GM23338 (cell line): ENCODE measurements at regions not wholly inside any gene's neighbourhood (a gene's known extent, or its start where the extent isn't known, plus 50 kb on each side); places are given as distances from the start of the nearest gene placed in this dataset.

Experiments used
- ATAC-seq: fragments of 200-7000 bp; cut with Tn5 transposase; 3 replicates; pipeline ENCODE4 v1.9.1; 2020
- DNase-seq: peaks from one replicate; pipeline ENCODE4 v3.0.0-alpha.2; 2015; ENCODE audit warnings: low spot score
- H2AFZ ChIP-seq: fragments of 200-600 bp; sonication (generic); 2 replicates; pipeline ENCODE4 v1.8.0; 2016; ENCODE audit warnings: antibody characterized with exemption, mild to moderate bottlenecking, moderate library complexity
- H3F3A ChIP-seq: fragments of 200-600 bp; sonication (generic); replicated peaks from 2 replicates; pipeline ENCODE4 v1.8.0; 2017; ENCODE audit warnings: antibody characterized with exemption, mixed run types, low read depth
- H3K27ac ChIP-seq: fragments of 200-600 bp; sonication (generic); 2 replicates; pipeline ENCODE4 v1.6.1; 2016; ENCODE audit warnings: low read depth
- H3K27me3 ChIP-seq: fragments of 200-600 bp; sonication (generic); 2 replicates; pipeline ENCODE4 v1.8.0; 2016; ENCODE audit warnings: mild to moderate bottlenecking, mixed run types, moderate library complexity; ENCODE audit not compliant: insufficient read depth
- H3K36me3 ChIP-seq: fragments of 200-600 bp; sonication (generic); 2 replicates; pipeline ENCODE4 v1.8.0; 2016; ENCODE audit warnings: mild to moderate bottlenecking; ENCODE audit not compliant: insufficient read depth
- H3K4me1 ChIP-seq: fragments of 200-600 bp; sonication (generic); 2 replicates; pipeline ENCODE4 v1.8.0; 2016; ENCODE audit warnings: mild to moderate bottlenecking, moderate library complexity; ENCODE audit not compliant: insufficient read depth
- H3K4me2 ChIP-seq: fragments of 200-600 bp; sonication (generic); 2 replicates; pipeline ENCODE4 v1.7.1; 2017; ENCODE audit warnings: mixed run types
- H3K4me3 ChIP-seq: fragments of 200-600 bp; sonication (generic); 2 replicates; pipeline ENCODE4 v1.6.1; 2016; ENCODE audit warnings: mixed run types
- H3K79me2 ChIP-seq: fragments of 200-600 bp; sonication (generic); replicated peaks from 2 replicates; pipeline ENCODE4 v1.8.0; 2017; ENCODE audit warnings: mild to moderate bottlenecking; ENCODE audit not compliant: insufficient read depth
- H3K9me2 ChIP-seq: fragments of 200-600 bp; sonication (generic); 2 replicates; pipeline ENCODE4 v1.8.0; 2017; ENCODE audit not compliant: insufficient read depth
- H4K20me1 ChIP-seq: fragments of 200-600 bp; sonication (generic); replicated peaks from 2 replicates; pipeline ENCODE4 v1.8.0; 2017; ENCODE audit warnings: mild to moderate bottlenecking; ENCODE audit not compliant: insufficient read depth
- H3K27ac Mint-ChIP-seq: 2 replicates; pipeline ENCODE4 v1.8.0; 2020; ENCODE audit warnings: inconsistent platforms, mild to moderate bottlenecking, moderate library complexity, mixed read lengths
- H3K27me3 Mint-ChIP-seq: 3 replicates; pipeline ENCODE4 v1.8.0; 2022; ENCODE audit warnings: low read depth, mild to moderate bottlenecking, moderate library complexity, mixed read lengths, inconsistent platforms; ENCODE audit not compliant: insufficient read depth, poor library complexity
- H3K36me3 Mint-ChIP-seq: 3 replicates; pipeline ENCODE4 v1.8.0; 2021; ENCODE audit warnings: low read depth, mild to moderate bottlenecking, inconsistent platforms, moderate library complexity, mixed read lengths
- H3K4me1 Mint-ChIP-seq: 3 replicates; pipeline ENCODE4 v1.8.0; 2020; ENCODE audit warnings: mild to moderate bottlenecking, inconsistent platforms, mixed read lengths
- H3K4me3 Mint-ChIP-seq: 3 replicates; pipeline ENCODE4 v1.8.0; 2021; ENCODE audit warnings: moderate library complexity, mild to moderate bottlenecking, inconsistent platforms, mixed read lengths
- H3K9me3 Mint-ChIP-seq: 3 replicates; pipeline ENCODE4 v1.8.0; 2020; ENCODE audit warnings: moderate library complexity, mild to moderate bottlenecking, inconsistent platforms, mixed read lengths
- CREB1 ChIP-seq: fragments of 250-450 bp; sonication (Bioruptor Pico); IDR thresholded peaks from 2 replicates; pipeline ENCODE4 v1.5.0; 2020; ENCODE audit warnings: low read depth, mild to moderate bottlenecking, moderate library complexity
- EZH2 ChIP-seq: fragments of 200-600 bp; sonication (generic); IDR thresholded peaks from one replicate; pipeline ENCODE4 v1.8.0; 2017; ENCODE audit warnings: antibody characterized with exemption, mild to moderate bottlenecking, low read depth; ENCODE audit not compliant: unreplicated experiment
- EZH2phosphoT487 ChIP-seq: fragments of 200-600 bp; sonication (generic); IDR thresholded peaks from one replicate; pipeline ENCODE4 v1.8.1; 2018; ENCODE audit warnings: antibody characterized with exemption; ENCODE audit not compliant: unreplicated experiment
- JUNB ChIP-seq: IDR thresholded peaks from one replicate; pipeline ENCODE4 v1.6.1; 2016; ENCODE audit warnings: antibody characterized with exemption; ENCODE audit not compliant: unreplicated experiment
- NANOG ChIP-seq: IDR thresholded peaks from 2 replicates; pipeline ENCODE4 v1.6.1; 2016; ENCODE audit warnings: antibody characterized with exemption, borderline replicate concordance
- POLR2AphosphoS5 ChIP-seq: IDR thresholded peaks from 2 replicates; pipeline ENCODE4 v1.6.1; 2016; ENCODE audit warnings: antibody characterized with exemption, low read depth
- STAT1 ChIP-seq: IDR thresholded peaks from one replicate; pipeline ENCODE4 v1.6.1; 2016; ENCODE audit warnings: antibody characterized with exemption; ENCODE audit not compliant: unreplicated experiment
- ZNF114 ChIP-seq: fragments of 250-450 bp; sonication (Bioruptor Pico); IDR thresholded peaks from 2 replicates; pipeline ENCODE4 v1.5.0; 2020; ENCODE audit warnings: mild to moderate bottlenecking, moderate library complexity
- ZNF331 ChIP-seq: fragments of 250-450 bp; sonication (Bioruptor Pico); IDR thresholded peaks from 2 replicates; pipeline ENCODE4 v1.5.0; 2020; ENCODE audit warnings: low read depth, mild to moderate bottlenecking, moderate library complexity
- ZNF462 ChIP-seq: fragments of 250-450 bp; sonication (Bioruptor Pico); IDR thresholded peaks from 2 replicates; pipeline ENCODE4 v1.5.0; 2020; ENCODE audit warnings: mild to moderate bottlenecking, moderate library complexity
- TF ChIP-seq, protein P1 (sequence below): IDR thresholded peaks from 2 replicates; pipeline ENCODE4 v1.6.1; 2016; ENCODE audit warnings: antibody characterized with exemption
- TF ChIP-seq, protein P2 (sequence below): IDR thresholded peaks from one replicate; pipeline ENCODE4 v1.6.1; 2018; ENCODE audit warnings: antibody characterized with exemption; ENCODE audit not compliant: unreplicated experiment
- TF ChIP-seq, protein P3 (sequence below), 2 experiments: fragments of 200-600 bp in 1 of 2; sonication (generic) in 1 of 2; conservative IDR thresholded peaks; 2 replicates each; pipeline versions ENCODE4 v1.5.1 to v1.6.1; 2016 to 2017; ENCODE audit warnings: antibody characterized with exemption in 2 of 2, low read depth in 2 of 2, mild to moderate bottlenecking in 2 of 2, moderate library complexity in 1 of 2

DNA sequence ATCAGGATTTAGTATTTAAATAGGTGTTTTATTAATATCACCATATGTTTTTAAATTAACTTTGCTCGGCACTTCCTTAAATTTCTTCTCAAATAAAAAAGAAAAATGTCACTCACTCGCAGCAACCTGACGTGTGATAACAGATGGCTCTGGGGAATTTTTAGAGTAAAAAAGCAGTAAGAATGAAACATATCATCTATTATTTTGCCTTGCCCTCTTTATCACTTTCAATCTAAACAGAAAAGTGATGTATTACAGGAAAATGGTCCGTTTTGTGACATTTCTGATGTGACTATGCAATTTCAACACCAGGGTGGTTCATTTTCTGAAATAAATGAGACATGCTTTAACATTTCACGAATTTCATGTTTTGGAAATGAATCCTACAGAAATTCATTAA is 1368.0 kb upstream of the LRRTM1 start:
- H3K27me3 Mint-ChIP-seq: no peaks in the 10 kb centered on the region
- no peak overlapping the region for H3K4me3 ChIP-seq
- H3K27me3 ChIP-seq: no peaks in the 10 kb centered on the region
- no peaks in the 10 kb centered on the region for H3K9me2 ChIP-seq
- TF ChIP-seq EZH2phosphoT487 (no peak), NANOG (no peak), CREB1 (CRISPR knock-in tag) (no peak), EZH2 (no peak), ZNF114 (CRISPR knock-in tag) (no peak), ZNF331 (CRISPR knock-in tag) (no peak), STAT1 (no peak), POLR2AphosphoS5 (no peak), ZNF462 (CRISPR knock-in tag) (no peak), JUNB (no peak)
- TF ChIP-seq, protein P1, sequence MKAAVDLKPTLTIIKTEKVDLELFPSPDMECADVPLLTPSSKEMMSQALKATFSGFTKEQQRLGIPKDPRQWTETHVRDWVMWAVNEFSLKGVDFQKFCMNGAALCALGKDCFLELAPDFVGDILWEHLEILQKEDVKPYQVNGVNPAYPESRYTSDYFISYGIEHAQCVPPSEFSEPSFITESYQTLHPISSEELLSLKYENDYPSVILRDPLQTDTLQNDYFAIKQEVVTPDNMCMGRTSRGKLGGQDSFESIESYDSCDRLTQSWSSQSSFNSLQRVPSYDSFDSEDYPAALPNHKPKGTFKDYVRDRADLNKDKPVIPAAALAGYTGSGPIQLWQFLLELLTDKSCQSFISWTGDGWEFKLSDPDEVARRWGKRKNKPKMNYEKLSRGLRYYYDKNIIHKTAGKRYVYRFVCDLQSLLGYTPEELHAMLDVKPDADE: no peak
- TF ChIP-seq, protein P2, sequence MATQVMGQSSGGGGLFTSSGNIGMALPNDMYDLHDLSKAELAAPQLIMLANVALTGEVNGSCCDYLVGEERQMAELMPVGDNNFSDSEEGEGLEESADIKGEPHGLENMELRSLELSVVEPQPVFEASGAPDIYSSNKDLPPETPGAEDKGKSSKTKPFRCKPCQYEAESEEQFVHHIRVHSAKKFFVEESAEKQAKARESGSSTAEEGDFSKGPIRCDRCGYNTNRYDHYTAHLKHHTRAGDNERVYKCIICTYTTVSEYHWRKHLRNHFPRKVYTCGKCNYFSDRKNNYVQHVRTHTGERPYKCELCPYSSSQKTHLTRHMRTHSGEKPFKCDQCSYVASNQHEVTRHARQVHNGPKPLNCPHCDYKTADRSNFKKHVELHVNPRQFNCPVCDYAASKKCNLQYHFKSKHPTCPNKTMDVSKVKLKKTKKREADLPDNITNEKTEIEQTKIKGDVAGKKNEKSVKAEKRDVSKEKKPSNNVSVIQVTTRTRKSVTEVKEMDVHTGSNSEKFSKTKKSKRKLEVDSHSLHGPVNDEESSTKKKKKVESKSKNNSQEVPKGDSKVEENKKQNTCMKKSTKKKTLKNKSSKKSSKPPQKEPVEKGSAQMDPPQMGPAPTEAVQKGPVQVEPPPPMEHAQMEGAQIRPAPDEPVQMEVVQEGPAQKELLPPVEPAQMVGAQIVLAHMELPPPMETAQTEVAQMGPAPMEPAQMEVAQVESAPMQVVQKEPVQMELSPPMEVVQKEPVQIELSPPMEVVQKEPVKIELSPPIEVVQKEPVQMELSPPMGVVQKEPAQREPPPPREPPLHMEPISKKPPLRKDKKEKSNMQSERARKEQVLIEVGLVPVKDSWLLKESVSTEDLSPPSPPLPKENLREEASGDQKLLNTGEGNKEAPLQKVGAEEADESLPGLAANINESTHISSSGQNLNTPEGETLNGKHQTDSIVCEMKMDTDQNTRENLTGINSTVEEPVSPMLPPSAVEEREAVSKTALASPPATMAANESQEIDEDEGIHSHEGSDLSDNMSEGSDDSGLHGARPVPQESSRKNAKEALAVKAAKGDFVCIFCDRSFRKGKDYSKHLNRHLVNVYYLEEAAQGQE: no peak
- TF ChIP-seq, protein P3, sequence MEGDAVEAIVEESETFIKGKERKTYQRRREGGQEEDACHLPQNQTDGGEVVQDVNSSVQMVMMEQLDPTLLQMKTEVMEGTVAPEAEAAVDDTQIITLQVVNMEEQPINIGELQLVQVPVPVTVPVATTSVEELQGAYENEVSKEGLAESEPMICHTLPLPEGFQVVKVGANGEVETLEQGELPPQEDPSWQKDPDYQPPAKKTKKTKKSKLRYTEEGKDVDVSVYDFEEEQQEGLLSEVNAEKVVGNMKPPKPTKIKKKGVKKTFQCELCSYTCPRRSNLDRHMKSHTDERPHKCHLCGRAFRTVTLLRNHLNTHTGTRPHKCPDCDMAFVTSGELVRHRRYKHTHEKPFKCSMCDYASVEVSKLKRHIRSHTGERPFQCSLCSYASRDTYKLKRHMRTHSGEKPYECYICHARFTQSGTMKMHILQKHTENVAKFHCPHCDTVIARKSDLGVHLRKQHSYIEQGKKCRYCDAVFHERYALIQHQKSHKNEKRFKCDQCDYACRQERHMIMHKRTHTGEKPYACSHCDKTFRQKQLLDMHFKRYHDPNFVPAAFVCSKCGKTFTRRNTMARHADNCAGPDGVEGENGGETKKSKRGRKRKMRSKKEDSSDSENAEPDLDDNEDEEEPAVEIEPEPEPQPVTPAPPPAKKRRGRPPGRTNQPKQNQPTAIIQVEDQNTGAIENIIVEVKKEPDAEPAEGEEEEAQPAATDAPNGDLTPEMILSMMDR (conservative IDR thresholded peaks at IDR 0.05; ENCODE audit: low read depth in 2 of 2): no peak
- no peaks in the 10 kb centered on the region for H3F3A ChIP-seq
- no peak for ATAC-seq
- no peaks in the 10 kb centered on the region for H3K36me3 Mint-ChIP-seq
- no peaks in the 10 kb centered on the region for H3K79me2 ChIP-seq
- no peak overlapping the region for H2AFZ ChIP-seq
- H3K4me1 ChIP-seq: no peaks in the 10 kb centered on the region
- no peak for DNase-seq
- H3K9me3 Mint-ChIP-seq: no peaks in the 10 kb centered on the region
- no peak overlapping the region for H3K4me3 Mint-ChIP-seq
- no peak overlapping the region for H3K27ac ChIP-seq
- no peaks in the 10 kb centered on the region; the same call in 2 of the 3 replicates for H3K4me1 Mint-ChIP-seq
- H3K36me3 ChIP-seq: no peaks in the 10 kb centered on the region
- no peaks in the 10 kb centered on the region for H4K20me1 ChIP-seq
- no peak overlapping the region for H3K27ac Mint-ChIP-seq
- no peak overlapping the region for H3K4me2 ChIP-seq
